HG03521 (cell line): ENCODE measurements at regions not wholly inside any gene's neighbourhood (a gene's known extent, or its start where the extent isn't known, plus 50 kb on each side); places are given as distances from the start of the nearest gene placed in this dataset.
"Not testable (repeated sequence)": the region's sequence is repeated elsewhere in the genome, so short reads cannot be mapped to it uniquely, and the experiment has no call there.

Experiments used
- ATAC-seq: cut with Tn5 transposase; IDR thresholded peaks from one replicate; pipeline ENCODE4 v1.9.1; 2021; ENCODE audit warnings: mild to moderate bottlenecking, moderate library complexity; ENCODE audit not compliant: unreplicated experiment

GRCh38 chr18:42305869-42306593 is 351.0 kb downstream of the PIK3C3 start:
- ATAC-seq, result no peak

GRCh38 chr18:42306594-42306980 is 351.6 kb downstream of the PIK3C3 start:
- ATAC-seq, result no peak

DNA sequence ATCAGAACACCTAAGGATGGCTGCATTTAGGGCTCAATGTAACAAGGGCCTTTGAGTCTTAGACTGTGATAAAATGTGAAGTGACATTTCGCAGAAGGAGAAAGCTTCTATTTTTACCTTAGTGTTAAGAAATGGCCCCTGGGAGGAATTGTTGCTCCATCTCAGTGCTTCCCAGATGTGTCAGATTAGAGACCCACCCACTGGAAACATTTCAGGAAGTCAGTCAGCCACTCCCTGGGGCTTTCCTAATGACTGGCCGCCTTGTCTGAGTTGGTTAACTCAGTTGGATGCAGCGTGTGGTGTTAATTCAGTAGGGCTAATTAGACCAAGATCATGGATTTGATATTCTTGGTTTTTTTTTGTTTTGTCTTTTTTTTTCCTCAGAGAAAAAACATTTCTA is 355.9 kb downstream of the PIK3C3 start:
- ATAC-seq, result no peak

DNA sequence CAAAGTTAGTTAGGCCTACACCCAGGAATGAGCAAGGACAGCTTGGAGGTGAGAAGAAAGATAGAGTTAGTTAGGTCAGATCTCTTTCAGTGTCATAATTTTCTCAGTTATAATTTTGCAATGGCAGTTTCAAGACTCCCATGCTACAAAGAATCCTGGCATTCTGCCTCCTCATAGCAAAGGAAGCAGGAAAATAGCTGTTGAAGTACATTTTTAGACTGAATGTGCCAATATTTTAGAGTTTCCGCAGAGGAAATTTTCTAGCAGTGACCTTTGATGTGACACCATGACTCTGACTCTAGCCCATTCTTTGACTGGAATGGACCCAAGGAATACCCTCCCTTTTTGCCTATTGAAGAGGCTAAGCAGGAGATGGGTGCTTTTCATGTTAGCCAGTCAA is 371.7 kb downstream of the PIK3C3 start:
- ATAC-seq, result no peak

DNA sequence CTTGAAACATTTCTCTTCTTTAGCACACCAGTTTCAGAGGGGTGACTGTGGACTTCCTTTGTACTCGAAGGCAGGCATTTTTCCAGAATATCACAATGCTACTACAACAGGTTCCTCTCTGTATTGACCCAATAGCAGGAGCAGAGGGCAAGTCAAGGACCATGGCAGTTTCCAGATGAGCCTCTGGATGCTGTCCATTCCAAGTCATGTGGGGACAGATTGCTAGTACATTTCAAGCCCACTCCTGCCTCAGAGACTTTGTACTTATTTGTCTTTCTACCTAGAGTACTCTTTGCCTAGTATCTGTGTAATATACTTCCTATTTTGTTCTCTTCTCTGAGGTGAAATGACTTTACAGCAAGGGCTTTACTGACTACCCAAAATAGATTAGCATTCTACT is 373.9 kb downstream of the PIK3C3 start:
- no peak for ATAC-seq

DNA sequence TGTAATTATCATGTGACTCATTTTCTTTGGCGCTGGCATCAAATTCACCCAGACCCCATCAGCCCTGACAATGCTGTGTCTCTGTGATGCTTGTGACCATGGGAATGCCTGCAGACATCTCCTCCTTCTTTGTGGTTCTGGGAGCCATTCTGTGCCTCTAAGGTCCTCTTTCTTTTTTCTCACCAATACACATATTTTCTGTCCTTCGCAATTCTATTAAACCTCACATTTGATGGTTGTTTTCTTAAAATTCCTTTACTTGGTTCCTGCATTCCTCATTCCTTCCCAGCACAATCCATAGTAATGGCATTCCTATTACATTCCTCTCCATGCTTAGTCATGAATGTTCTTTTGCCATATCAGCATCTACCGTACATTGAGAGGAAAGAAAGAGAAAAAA is 375.3 kb downstream of the PIK3C3 start:
- ATAC-seq, result no peak

GRCh38 chr18:42333558-42333957 is 378.5 kb downstream of the PIK3C3 start:
- ATAC-seq, result no peak

GRCh38 chr18:42334931-42335330 is 379.9 kb downstream of the PIK3C3 start:
- no peak for ATAC-seq

- ATAC-seq, result no peak
Measured at GRCh38 chr18:42336139-42336538, 381.1 kb downstream of the PIK3C3 start.

DNA sequence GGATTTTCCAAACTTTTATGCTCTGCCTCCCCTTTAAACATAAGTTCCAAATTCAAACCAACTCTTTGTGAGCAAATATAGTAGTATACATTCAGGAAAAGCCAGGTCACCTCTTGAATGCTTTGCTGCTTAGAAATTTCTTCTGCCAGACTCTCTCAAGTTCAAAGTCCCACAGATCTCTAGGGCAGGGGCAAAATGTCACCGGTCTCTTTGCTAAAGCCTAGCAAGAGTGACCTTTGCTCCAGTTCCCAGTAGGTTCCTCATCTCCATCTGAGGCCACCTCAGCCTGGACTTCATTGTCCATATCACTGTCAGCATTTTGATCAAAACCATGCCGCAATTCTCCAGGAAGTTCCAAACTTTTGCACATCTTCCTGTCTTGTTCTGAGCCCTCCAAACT is 382.3 kb downstream of the PIK3C3 start:
- not testable (repeated sequence) for ATAC-seq

GRCh38 chr18:42338683-42339082 is 383.6 kb downstream of the PIK3C3 start:
- ATAC-seq, result no peak

GRCh38 chr18:42339372-42339771 is 384.3 kb downstream of the PIK3C3 start:
- ATAC-seq, result no peak

DNA sequence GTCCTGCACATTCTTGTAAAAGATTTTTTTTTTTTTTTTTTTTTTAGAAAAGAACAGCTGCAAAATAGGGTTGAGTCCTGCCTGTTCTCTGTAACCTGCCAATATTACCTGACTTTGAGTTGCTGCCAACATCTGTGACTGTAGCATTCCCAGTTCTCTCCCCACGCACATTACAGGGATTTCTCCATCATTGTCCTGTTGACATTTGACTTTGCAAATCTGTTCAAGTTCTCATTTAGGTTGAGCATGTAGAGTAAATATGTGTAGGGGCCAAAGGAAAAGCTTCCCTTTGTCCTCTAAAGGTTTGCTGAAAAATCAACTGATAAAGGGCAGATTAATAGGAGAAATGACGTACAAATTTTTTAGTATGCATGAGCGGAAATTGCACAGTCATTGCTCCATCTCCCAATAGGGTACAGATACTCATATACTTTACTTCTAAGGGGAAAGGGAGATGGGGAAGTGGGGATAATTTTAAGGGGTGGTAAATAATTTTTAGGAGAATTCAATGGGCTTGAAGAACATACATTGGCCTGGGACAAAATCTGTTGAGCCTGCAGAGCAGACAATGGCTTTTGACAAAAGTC is 385.5 kb downstream of the PIK3C3 start:
- no peak for ATAC-seq

DNA sequence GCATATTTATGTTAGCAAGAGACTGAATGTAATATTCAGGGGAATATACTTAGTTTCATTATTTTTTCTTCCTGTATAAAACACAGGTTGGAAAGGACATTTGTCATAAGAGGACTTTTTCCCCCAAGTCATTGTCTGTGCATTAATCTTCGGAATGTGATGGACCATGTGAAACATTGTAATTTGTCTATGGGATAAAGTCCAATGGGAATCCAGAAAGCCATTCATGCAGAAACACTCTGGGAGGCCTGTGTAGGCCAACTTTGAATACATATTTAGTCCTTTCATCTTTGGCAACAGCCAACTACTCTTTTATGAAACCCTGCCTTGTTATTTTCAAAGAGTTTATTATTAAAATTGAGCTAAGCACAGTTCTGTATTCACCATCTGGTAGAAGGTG is 386.4 kb downstream of the PIK3C3 start:
- no peak for ATAC-seq

DNA sequence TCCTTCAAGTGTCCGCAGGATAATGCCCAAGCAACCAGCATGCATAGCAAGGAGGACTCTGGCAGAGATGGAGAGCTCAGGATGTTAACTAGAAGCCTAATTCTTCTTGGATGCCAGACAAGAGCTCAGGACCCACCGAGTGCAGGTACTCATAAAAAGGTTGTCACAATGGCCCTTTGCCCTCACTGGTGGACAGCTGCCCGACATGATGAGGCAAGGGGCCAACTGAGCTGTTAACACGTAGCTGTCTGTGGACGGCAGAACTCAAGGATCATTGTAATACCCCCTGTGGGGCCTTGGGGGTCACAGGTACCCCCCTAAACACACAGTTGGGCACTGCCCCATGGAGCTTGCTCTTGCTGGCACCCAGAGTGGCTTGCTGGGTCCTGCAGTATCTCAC is 393.7 kb downstream of the PIK3C3 start:
- no peak for ATAC-seq

- no peak for ATAC-seq
Measured at GRCh38 chr18:42351455-42351854, 396.4 kb downstream of the PIK3C3 start.

DNA sequence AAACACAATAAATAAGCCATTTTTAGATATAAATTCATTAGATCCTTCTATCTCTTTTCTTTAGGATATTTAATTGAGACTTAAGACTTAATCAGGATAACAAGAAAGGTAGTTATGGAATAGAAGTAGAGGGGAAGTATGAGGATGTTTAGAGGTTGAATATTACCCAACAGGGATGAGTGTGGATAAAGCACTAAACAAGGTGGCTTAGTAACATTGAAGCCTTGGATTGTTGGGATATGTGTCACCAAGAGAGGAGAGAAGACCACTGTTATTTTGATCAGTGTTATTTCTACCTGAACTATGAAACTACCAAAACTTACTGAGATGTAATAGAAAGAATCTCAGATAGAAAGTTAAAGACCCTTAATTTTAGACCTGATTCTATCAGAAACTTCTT is 405.7 kb downstream of the PIK3C3 start:
- ATAC-seq, result no peak

DNA sequence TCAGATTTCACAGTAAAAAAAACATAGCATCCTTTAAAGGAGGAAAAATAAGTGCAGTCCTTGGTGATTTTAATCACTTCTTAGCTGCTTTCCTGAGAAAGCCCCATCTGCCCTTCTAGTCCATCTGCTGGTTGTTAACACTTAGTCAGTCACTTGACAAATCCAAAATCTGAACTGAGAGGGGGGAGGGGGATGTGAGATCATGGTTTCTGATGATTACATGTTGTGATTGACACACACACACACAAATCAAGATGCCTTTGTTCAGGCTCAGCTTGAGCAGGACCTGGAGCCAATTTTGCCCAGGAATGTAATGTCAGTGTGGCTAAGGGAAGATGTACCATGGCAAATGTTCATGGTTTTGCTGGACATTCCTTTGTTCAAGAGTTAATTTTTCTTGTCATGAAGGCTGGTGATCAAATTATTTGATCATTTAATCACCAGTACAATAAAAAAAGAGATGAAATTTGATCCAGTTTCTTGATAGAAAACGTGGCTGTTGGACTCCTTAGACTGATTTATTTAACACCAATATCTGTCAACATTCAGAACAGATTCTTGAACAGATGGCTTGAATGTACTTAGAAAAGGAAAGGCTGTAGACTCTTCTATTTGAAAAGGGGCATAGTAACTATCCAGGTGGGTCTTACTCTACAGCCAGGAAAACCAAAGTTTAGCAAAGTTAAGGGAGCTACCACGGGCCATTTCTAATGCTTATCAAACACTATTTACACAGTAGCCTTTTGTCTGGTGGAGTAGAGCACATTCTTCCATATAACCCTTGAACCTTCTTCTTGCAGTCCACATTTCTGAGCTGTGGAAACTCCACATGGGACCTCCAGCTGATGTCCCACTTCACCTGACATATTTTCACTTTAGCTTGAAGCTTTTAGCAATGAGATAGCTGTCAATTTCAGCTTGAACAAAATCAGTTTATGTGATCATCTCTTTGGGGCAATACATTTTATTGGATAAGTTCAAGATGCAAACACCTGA is 408.7 kb downstream of the PIK3C3 start:
- no peak for ATAC-seq

GRCh38 chr18:42364766-42365165 is 409.7 kb downstream of the PIK3C3 start:
- ATAC-seq, result no peak

DNA sequence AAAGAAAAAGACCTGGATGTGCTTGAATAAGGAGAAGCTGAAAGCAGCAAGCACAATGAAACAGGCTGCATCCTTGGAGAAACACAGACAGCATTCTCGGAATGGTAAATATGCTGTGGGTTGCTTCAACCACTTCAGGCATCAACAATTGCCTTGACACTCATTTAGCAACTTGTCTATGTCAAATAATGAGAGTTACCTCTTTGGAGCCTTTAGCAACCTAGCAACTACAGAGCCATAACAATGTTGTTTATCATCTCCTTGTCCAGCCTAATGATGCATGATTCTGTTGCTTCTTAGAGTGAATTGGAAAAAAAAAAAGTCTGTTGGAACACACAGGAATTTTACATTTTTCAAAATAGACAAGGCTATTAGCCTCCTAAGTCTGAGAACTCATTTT is 410.6 kb downstream of the PIK3C3 start:
- ATAC-seq, result no peak

DNA sequence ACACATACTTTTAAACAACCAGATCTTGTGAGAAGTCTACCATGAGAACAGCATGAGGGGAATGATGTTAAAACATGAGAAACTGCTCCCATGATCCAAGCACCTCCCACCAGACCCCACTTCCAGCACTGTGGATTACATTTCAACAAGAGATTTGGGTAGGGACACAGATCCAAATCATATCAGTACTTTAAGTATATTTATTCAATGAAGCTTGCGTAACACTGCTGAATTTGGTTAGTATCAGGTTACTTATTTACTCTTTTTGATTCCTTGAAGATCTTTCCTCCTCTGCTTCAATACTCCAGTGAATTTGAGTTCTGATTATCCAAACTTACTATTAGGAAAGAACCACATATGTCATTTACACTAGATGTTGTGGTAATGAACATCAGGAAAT is 418.6 kb downstream of the PIK3C3 start:
- ATAC-seq, result no peak

GRCh38 chr18:42374961-42375360 is 419.9 kb downstream of the PIK3C3 start:
- no peak for ATAC-seq
